ENCODE measurements at regions not wholly inside any gene's neighbourhood (a gene's known extent, or its start where the extent isn't known, plus 50 kb on each side); places are given as distances from the start of the nearest gene placed in this dataset.
A peak's percentile ranks its signal among the peaks of the same experiment; 100 is the strongest.
"Not testable (repeated sequence)": the region's sequence is repeated elsewhere in the genome, so short reads cannot be mapped to it uniquely, and the experiment has no call there.

GRCh38 chr11:119584193-119585042, 144.6 kb downstream of the NECTIN1 start:
- Histone ChIP-seq H4K20me1 (ENCODE audit: insufficient read depth, low read length) (no peaks in the 10 kb centered on the region), H3K9me3 (replicated peaks in 1 of 2; ENCODE audit: control insufficient read depth in 1 of 2, insufficient read depth in 1 of 2, low read length in 2 of 2) (peaks cover 0 to 7% of the 10 kb centered on the region in 2 donors), H3K9ac (ENCODE audit: insufficient read depth, low read length, poor library complexity, severe bottlenecking) (peak overlapping the region; percentile 64), H2AFZ (ENCODE audit: insufficient read depth, low read depth, low read length, poor library complexity, severe bottlenecking) (peak overlapping the region; percentile 92), H3K27ac (ENCODE audit: low read depth in 1 of 2, low read length in 2 of 2) (peak overlapping the region in 1 of 2 donors; percentile 72), H3K4me2 (replicated peaks; ENCODE audit: extremely low read depth, low read length, poor library complexity, severe bottlenecking) (peak overlapping the region; percentile 95), H3K4me3 (replicated peaks in 1 of 3; ENCODE audit: low read depth in 2 of 3, low read length in 3 of 3) (peak overlapping the region; percentile 43 to 82 (median 57)), H3K4me1 (ENCODE audit: control insufficient read depth in 1 of 2, insufficient read depth in 2 of 2, low read length in 2 of 2) (peaks cover 38 to 53% of the 10 kb centered on the region in 2 donors), H3K36me3 (replicated peaks in 1 of 2; ENCODE audit: control insufficient read depth in 1 of 2, insufficient read depth in 2 of 2, low read length in 2 of 2) (no peaks in the 10 kb centered on the region), H3K27me3 (ENCODE audit: control insufficient read depth in 2 of 2, insufficient read depth in 2 of 2, low read length in 2 of 2) (peaks cover 0 to 10% of the 10 kb centered on the region in 2 donors), H3K79me2 (ENCODE audit: insufficient read depth, low read length) (no peaks in the 10 kb centered on the region)
- peak; percentile 19 to 41 (median 34) for DNase-seq
- H3K4me1 Mint-ChIP-seq, result peaks cover 37% of the 10 kb centered on the region
- WGBS (ENCODE audit: insufficient coverage), result under 1% methylated on average over 23 of the region's 56 CpGs
- H3K27ac Mint-ChIP-seq, result peak overlapping the region in 6 of 7 donors; percentile 3 to 78 (median 58)
- H3K36me3 Mint-ChIP-seq, result no peaks in the 10 kb centered on the region
- H3K4me3 Mint-ChIP-seq, result peak overlapping the region; percentile 83 to 93
- intact Hi-C loops (cut with micrococcal nuclease), result no loop called here
- peaks cover 3 to 21% (median 10%) of the 10 kb centered on the region in 7 donors for H3K9me3 Mint-ChIP-seq
- TF ChIP-seq CTCF (IDR thresholded peaks at IDR 0.05), result no peak
- peaks cover 9 to 19% (median 17%) of the 10 kb centered on the region in 3 donors for H3K27me3 Mint-ChIP-seq (ENCODE audit: low read depth in 3 of 3)

DNA sequence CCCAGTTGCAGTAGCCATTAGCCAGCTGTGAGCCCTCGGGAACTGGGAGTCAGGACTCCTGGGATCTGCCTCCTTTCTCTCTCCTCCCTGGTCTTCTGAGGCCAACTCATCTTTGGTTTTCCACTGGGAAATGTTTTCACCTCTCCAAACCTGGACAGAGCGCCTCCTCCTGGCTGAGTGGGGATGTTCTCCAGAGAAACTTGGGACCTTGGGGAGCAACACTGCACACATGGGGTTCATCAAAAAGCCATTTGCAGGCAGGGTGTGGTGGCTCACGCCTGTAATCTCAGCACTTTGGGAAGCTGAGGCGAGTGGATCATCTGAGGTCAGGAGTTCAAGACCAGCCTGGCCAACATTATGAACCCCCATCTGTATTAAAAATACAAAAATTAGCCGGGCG, 145.4 kb downstream of the NECTIN1 start:
- Mint-ChIP-seq H3K27me3 (ENCODE audit: low read depth in 3 of 3) (peaks cover 9 to 18% (median 17%) of the 10 kb centered on the region in 3 donors), H3K4me1 (peaks cover 40% of the 10 kb centered on the region), H3K36me3 (no peaks in the 10 kb centered on the region), H3K4me3 (peak overlapping the region in 1 of 2 donors; percentile 83), H3K9me3 (peaks cover 3 to 21% (median 10%) of the 10 kb centered on the region in 7 donors), H3K27ac (no peak overlapping the region)
- H3K4me3 ChIP-seq (replicated peaks in 1 of 3; ENCODE audit: low read depth in 2 of 3, low read length in 3 of 3), result peak overlapping the region in 1 of 3 experiments; percentile 82
- 81% methylated on average over 3 of the region's 6 CpGs for WGBS (ENCODE audit: insufficient coverage)
- peak overlapping the region; percentile 92 for H2AFZ ChIP-seq (ENCODE audit: insufficient read depth, low read depth, low read length, poor library complexity, severe bottlenecking)
- no peaks in the 10 kb centered on the region for H3K36me3 ChIP-seq (replicated peaks in 1 of 2; ENCODE audit: control insufficient read depth in 1 of 2, insufficient read depth in 2 of 2, low read length in 2 of 2)
- H3K79me2 ChIP-seq (ENCODE audit: insufficient read depth, low read length), result no peaks in the 10 kb centered on the region
- peaks cover 44 to 52% of the 10 kb centered on the region in 2 donors for H3K4me1 ChIP-seq (ENCODE audit: control insufficient read depth in 1 of 2, insufficient read depth in 2 of 2, low read length in 2 of 2)
- intact Hi-C loops (cut with micrococcal nuclease), result no loop called here
- H3K9me3 ChIP-seq (replicated peaks in 1 of 2; ENCODE audit: control insufficient read depth in 1 of 2, insufficient read depth in 1 of 2, low read length in 2 of 2), result peaks cover 0 to 7% of the 10 kb centered on the region in 2 donors
- no peak for DNase-seq
- H4K20me1 ChIP-seq (ENCODE audit: insufficient read depth, low read length), result no peaks in the 10 kb centered on the region
- peak; percentile 17 for TF ChIP-seq CTCF (IDR thresholded peaks at IDR 0.05)
- H3K9ac ChIP-seq (ENCODE audit: insufficient read depth, low read length, poor library complexity, severe bottlenecking), result no peak overlapping the region
- H3K27ac ChIP-seq (ENCODE audit: low read depth in 1 of 2, low read length in 2 of 2), result no peak overlapping the region
- H3K27me3 ChIP-seq (ENCODE audit: control insufficient read depth in 2 of 2, insufficient read depth in 2 of 2, low read length in 2 of 2), result peaks cover 0 to 10% of the 10 kb centered on the region in 2 donors
- H3K4me2 ChIP-seq (replicated peaks; ENCODE audit: extremely low read depth, low read length, poor library complexity, severe bottlenecking), result peak overlapping the region; percentile 95

GRCh38 chr11:119581396-119581795, 147.6 kb downstream of the NECTIN1 start:
- H3K4me3 ChIP-seq (replicated peaks in 1 of 3; ENCODE audit: low read depth in 2 of 3, low read length in 3 of 3); H3K4me3 Mint-ChIP-seq; H3K27ac Mint-ChIP-seq; H3K36me3 ChIP-seq (replicated peaks in 1 of 2; ENCODE audit: control insufficient read depth in 1 of 2, insufficient read depth in 2 of 2, low read length in 2 of 2); DNase-seq; H3K36me3 Mint-ChIP-seq; H3K9me3 ChIP-seq (replicated peaks in 1 of 2; ENCODE audit: control insufficient read depth in 1 of 2, insufficient read depth in 1 of 2, low read length in 2 of 2); H4K20me1 ChIP-seq (ENCODE audit: insufficient read depth, low read length); H3K27ac ChIP-seq (ENCODE audit: low read depth in 1 of 2, low read length in 2 of 2); H3K9ac ChIP-seq (ENCODE audit: insufficient read depth, low read length, poor library complexity, severe bottlenecking); H3K27me3 ChIP-seq (ENCODE audit: control insufficient read depth in 2 of 2, insufficient read depth in 2 of 2, low read length in 2 of 2); H2AFZ ChIP-seq (ENCODE audit: insufficient read depth, low read depth, low read length, poor library complexity, severe bottlenecking); intact Hi-C loops (cut with micrococcal nuclease); H3K4me2 ChIP-seq (replicated peaks; ENCODE audit: extremely low read depth, low read length, poor library complexity, severe bottlenecking); H3K79me2 ChIP-seq (ENCODE audit: insufficient read depth, low read length): not testable (repeated sequence)
- Mint-ChIP-seq H3K9me3 (peaks cover 3 to 11% (median 6%) of the 10 kb centered on the region in 7 donors), H3K4me1 (peaks cover 40% of the 10 kb centered on the region), H3K27me3 (ENCODE audit: low read depth in 3 of 3) (peaks cover 5 to 18% (median 12%) of the 10 kb centered on the region in 3 donors)
- H3K4me1 ChIP-seq (ENCODE audit: control insufficient read depth in 1 of 2, insufficient read depth in 2 of 2, low read length in 2 of 2), result peaks cover 43 to 49% of the 10 kb centered on the region in 2 donors
- WGBS (ENCODE audit: insufficient coverage), result 90% methylated on average over 1 of the region's 3 CpGs
